Adipocyte (in vitro differentiated cells): ENCODE measurements at regions not wholly inside any gene's neighbourhood (a gene's known extent, or its start where the extent isn't known, plus 50 kb on each side); places are given as distances from the start of the nearest gene placed in this dataset.

Experiments
- DNase-seq: peaks from one replicate; pipeline ENCODE4 v3.0.0-alpha.2; 2015; ENCODE audit warnings: low read depth
- H3K27me3 ChIP-seq: replicated peaks from 2 replicates; pipeline ENCODE4 v1.7.0; 2013; ENCODE audit warnings: mild to moderate bottlenecking, low read length, moderate library complexity; ENCODE audit not compliant: control insufficient read depth, insufficient read depth
- H3K36me3 ChIP-seq: 2 replicates; pipeline ENCODE4 v1.7.0; 2013; ENCODE audit warnings: low read length, mild to moderate bottlenecking, moderate library complexity; ENCODE audit not compliant: control insufficient read depth, insufficient read depth, severe bottlenecking
- H3K4me1 ChIP-seq: 2 replicates; pipeline ENCODE4 v1.7.0; 2013; ENCODE audit warnings: mild to moderate bottlenecking, low read length, moderate library complexity; ENCODE audit not compliant: control insufficient read depth, insufficient read depth
- H3K4me3 ChIP-seq: 2 replicates; pipeline ENCODE4 v1.7.0; 2013; ENCODE audit warnings: mild to moderate bottlenecking, low read length, moderate library complexity
- H3K9ac ChIP-seq: 2 replicates; pipeline ENCODE4 v1.7.0; 2013; ENCODE audit warnings: mild to moderate bottlenecking, low read length, moderate library complexity
- H3K9me3 ChIP-seq: 2 replicates; pipeline ENCODE4 v1.7.0; 2013; ENCODE audit warnings: mild to moderate bottlenecking, low read length, moderate library complexity; ENCODE audit not compliant: control insufficient read depth

DNA sequence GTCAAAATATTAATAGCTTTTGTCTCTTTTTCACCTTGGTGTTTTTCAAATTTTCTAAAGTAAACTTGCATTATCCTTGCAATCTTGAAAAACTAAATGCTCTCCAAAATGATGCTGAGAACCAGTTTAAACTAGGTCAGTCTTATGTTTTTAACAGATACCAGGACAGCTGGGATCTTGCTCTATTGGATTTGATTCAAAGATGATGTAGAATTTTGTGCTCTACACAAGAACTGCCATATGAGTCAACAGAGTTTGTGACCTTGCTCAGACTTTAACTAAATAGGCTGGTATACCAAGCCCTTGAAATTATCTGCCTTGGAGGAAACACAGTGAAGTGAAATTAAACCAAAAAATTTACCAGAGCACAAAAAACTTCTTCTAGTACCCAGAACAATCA is 991.1 kb downstream of the STPG2 start:
- no peak overlapping the region for H3K4me3 ChIP-seq
- no peaks in the 10 kb centered on the region for H3K9me3 ChIP-seq
- H3K9ac ChIP-seq, result no peak overlapping the region
- no peaks in the 10 kb centered on the region for H3K36me3 ChIP-seq
- no peak for DNase-seq
- no peaks in the 10 kb centered on the region for H3K27me3 ChIP-seq
- H3K4me1 ChIP-seq, result no peaks in the 10 kb centered on the region

DNA sequence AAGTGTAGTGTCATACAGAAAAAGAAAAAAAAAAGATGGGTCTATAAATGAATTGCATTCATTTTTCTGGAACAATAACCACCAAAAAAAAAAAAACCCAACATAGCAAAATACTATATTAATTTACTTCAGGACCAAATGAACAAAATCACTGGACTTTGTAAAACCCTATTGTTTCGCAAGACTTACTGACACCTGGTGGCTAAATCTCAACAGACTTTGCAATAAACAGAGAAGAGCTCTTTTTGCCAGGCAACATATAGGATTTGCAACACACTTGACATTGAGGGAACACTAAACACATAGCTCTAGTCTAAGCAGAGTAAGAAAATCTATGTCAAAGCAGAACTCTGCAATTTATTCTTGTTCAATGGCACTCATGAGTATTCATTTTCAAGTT is 990.2 kb downstream of the STPG2 start:
- no peaks in the 10 kb centered on the region for H3K4me1 ChIP-seq
- no peak overlapping the region for H3K9ac ChIP-seq
- no peak overlapping the region for H3K4me3 ChIP-seq
- no peaks in the 10 kb centered on the region for H3K36me3 ChIP-seq
- DNase-seq, result peak; percentile 3
- H3K9me3 ChIP-seq, result no peaks in the 10 kb centered on the region
- no peaks in the 10 kb centered on the region for H3K27me3 ChIP-seq

DNA sequence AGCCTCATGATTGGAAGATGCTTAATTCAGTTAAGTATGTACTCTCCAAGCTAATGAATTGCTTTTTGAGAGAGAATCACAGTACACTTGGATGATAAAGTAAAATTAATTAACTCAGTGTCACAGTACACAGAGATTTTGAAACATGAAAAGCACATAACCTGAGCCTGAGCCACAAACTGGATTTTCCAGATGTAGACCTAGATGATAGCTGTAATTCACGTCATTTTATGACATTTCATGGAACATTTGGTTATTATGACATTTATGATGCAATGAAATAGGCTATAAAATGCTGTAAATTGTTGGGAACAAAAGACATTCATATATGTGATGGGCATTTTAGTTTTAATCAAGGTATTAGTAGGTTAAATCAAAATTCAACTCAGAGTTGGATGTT is 983.7 kb downstream of the STPG2 start:
- Histone ChIP-seq H3K4me3 (no peak overlapping the region), H3K27me3 (no peaks in the 10 kb centered on the region), H3K9ac (no peak overlapping the region), H3K36me3 (no peaks in the 10 kb centered on the region), H3K4me1 (no peaks in the 10 kb centered on the region), H3K9me3 (no peaks in the 10 kb centered on the region)
- no peak for DNase-seq

DNA sequence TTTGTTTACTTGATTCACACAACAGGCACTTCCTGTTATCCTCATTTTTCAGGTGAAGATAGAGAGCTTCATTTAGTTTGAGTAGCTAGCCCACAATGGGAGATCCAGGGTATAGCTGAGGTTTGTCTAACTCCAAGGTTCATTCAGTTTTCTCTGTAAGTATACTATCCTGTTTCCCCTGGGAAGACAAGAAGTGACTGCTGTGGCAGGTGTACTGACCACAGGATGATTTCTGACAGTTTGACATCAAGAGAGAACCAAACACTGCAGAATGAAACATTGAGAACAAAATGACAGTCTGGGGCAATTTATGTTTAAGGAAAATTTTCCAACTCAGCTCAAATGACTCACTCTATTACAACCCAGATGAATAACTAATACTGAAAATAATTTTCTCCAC is 958.0 kb downstream of the STPG2 start:
- Histone ChIP-seq H3K4me1 (no peaks in the 10 kb centered on the region), H3K9ac (no peak overlapping the region), H3K36me3 (no peaks in the 10 kb centered on the region), H3K9me3 (peaks cover 2% of the 10 kb centered on the region), H3K4me3 (no peak overlapping the region), H3K27me3 (no peaks in the 10 kb centered on the region)
- DNase-seq, result no peak

DNA sequence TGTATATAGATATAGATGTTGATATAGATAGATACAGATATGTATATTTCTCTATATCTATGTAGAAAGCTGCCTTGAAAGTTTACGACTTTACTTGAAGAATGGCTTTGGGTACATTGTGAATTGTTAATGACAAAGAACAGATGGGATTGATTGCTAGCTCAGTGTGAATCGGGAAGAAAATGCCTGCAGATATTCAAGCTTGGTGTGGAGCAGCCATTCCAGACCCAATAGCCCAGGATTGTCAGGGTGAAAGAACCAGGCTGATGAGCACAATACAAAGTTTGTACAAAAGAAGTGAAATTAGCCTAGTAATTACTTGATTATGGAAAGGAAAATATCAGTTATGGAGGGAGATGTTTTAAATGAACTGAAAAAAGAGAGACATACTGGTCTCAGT is 946.2 kb downstream of the STPG2 start:
- Histone ChIP-seq H3K9ac (no peak overlapping the region), H3K9me3 (peaks cover 2% of the 10 kb centered on the region), H3K27me3 (no peaks in the 10 kb centered on the region), H3K4me1 (no peaks in the 10 kb centered on the region), H3K4me3 (no peak overlapping the region), H3K36me3 (no peaks in the 10 kb centered on the region)
- DNase-seq, result no peak

DNA sequence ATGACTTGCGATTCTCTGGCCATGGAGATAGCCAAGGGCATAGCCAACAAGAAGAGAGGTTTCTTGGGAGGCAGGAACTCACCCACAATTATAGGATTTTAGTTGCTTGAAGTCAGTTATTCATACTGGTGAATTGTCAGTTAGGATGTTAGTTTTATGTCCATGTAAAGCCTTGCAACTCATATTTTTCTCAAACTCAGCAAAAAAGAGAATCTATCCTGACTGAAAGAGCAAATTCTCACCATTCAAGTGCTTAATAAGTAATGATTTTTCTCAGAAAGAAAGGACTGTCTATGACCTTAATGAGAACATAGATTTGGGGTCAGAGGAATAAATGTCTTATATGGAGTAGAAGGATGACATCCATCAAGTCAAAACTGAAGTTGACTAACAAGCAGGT is 934.5 kb downstream of the STPG2 start:
- Histone ChIP-seq H3K9ac (no peak overlapping the region), H3K4me3 (no peak overlapping the region), H3K9me3 (no peaks in the 10 kb centered on the region), H3K36me3 (no peaks in the 10 kb centered on the region), H3K4me1 (no peaks in the 10 kb centered on the region), H3K27me3 (no peaks in the 10 kb centered on the region)
- no peak for DNase-seq

DNA sequence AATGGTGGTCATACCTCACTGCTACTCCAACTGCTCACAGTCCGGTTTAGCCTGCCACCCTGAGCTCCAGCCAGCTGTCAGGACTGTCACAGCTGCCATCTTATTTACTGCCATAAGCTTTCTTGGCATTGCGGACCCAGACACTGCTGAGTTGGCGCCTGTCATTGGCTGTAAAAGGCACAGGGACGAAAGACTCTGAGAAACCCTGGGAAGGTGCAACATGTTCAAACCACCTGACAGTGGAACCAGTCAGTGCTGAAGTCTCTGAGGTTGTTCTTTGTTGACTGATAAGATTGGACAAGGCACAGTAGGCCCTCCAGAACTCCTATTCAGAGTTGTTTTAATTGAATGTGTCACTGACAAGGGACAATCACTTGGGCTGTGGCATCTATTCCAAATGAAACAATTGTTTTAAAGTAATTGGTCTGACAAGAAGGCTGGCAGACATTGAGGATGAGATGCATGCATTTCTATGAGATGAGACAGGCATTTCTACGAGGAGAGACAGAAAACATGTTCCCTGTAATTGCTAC is 927.8 kb downstream of the STPG2 start:
- no peaks in the 10 kb centered on the region for H3K9me3 ChIP-seq
- no peak for DNase-seq

DNA sequence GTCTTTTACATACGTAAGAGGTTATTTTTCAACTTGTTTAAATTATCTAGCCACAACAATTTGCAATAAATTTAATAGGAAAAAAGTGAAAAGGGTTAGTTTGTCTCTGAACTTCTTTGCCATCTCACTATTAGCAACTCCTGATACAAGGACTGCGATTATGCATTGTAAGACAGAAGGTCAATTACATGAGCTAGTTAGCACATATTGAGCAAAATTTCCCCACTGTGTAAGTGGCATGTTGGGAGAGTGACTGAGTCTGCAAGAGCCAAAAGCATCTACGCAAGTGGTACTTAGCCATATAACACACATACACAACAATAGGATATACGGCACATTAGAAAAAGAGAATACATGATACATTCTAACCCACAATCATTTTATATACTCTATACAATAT is 927.2 kb downstream of the STPG2 start:
- H3K36me3 ChIP-seq, result no peaks in the 10 kb centered on the region
- no peak overlapping the region for H3K4me3 ChIP-seq
- H3K27me3 ChIP-seq, result no peaks in the 10 kb centered on the region
- H3K4me1 ChIP-seq, result no peaks in the 10 kb centered on the region
- no peak overlapping the region for H3K9ac ChIP-seq
- DNase-seq, result no peak
- H3K9me3 ChIP-seq, result no peaks in the 10 kb centered on the region

More for the DNA sequence above, 927.8 kb downstream of the STPG2 start:
- no peaks in the 10 kb centered on the region for H3K27me3 ChIP-seq
- H3K36me3 ChIP-seq, result no peaks in the 10 kb centered on the region
- H3K4me3 ChIP-seq, result no peak overlapping the region
- no peak overlapping the region for H3K9ac ChIP-seq
- no peaks in the 10 kb centered on the region for H3K4me1 ChIP-seq

DNA sequence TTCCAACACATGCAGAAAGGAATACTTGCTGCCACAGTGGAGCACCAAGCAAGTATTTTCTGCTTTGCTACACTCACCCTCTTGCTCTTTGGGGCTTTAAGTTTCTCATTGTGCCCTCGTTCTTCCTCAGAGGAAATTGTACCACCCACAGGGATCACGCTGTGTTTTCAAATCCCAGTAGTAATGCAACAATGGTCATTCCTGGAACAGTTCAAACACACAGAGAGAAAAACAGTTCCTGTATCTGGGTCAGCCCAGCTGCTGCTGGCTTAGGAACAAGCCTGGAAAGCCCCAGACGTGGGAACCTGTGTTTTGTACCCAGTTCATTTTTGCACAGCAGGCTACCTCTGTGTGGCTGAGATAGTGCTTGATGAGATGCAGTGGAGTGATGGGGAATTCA is 907.8 kb downstream of the STPG2 start:
- Histone ChIP-seq H3K4me3 (no peak overlapping the region), H3K9me3 (peaks cover 3% of the 10 kb centered on the region), H3K9ac (no peak overlapping the region), H3K36me3 (no peaks in the 10 kb centered on the region), H3K27me3 (no peaks in the 10 kb centered on the region), H3K4me1 (no peaks in the 10 kb centered on the region)
- DNase-seq, result no peak

DNA sequence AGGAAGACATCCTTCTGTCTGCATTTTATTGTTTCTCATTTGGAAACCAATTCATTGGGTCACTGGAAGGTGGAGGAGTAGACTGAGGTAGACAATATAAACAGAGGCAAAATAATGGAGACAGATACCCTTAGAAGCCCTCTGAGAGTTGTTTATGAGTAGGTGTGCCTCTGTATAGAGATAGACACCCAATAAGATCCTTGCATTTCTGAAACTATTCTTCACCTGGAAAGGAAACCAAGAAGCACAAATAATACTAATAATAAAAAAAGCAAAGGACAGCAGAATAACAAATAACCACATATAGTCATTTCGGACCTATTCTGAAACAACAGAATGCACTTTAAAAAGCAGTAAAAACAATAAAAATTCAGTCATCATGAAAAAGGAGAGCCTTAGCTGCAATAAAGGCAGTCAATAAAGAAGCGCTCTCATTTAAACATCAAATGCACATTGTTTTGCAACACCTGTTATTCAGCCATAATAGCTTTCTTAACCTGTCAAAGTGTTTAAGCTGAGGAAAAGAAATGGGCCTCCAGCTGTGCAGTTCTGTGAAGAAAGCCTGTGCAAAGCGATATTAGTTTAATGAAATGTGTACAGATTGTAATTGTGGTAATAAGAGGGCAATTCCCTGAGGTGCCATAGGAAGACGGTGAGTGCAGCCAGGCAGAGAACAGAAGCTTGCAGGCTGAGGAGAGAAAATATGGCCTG is 904.2 kb downstream of the STPG2 start:
- H3K36me3 ChIP-seq, result no peaks in the 10 kb centered on the region
- H3K27me3 ChIP-seq, result no peaks in the 10 kb centered on the region
- no peak overlapping the region for H3K4me3 ChIP-seq
- no peak for DNase-seq
- H3K4me1 ChIP-seq, result no peaks in the 10 kb centered on the region
- H3K9ac ChIP-seq, result no peak overlapping the region
- no peaks in the 10 kb centered on the region for H3K9me3 ChIP-seq

DNA sequence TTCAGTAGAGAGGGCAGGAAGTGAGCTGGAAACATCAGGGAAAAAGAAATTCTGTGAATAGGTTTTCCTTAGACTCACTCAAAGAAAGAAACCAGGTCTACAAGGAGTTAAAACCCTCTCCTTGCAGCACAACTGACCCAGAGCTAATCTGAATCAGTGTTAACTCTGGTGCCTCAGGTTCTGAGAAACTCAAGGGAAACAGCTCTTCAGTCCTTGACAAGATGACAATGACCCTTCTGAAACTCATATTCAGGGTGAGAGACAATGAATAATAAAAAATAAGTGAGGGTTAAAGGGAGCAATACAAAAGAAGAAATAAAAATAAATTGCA is 903.6 kb downstream of the STPG2 start:
- Histone ChIP-seq H3K4me1 (no peaks in the 10 kb centered on the region), H3K36me3 (no peaks in the 10 kb centered on the region), H3K27me3 (no peaks in the 10 kb centered on the region), H3K4me3 (no peak overlapping the region), H3K9ac (no peak overlapping the region), H3K9me3 (no peaks in the 10 kb centered on the region)
- no peak for DNase-seq

DNA sequence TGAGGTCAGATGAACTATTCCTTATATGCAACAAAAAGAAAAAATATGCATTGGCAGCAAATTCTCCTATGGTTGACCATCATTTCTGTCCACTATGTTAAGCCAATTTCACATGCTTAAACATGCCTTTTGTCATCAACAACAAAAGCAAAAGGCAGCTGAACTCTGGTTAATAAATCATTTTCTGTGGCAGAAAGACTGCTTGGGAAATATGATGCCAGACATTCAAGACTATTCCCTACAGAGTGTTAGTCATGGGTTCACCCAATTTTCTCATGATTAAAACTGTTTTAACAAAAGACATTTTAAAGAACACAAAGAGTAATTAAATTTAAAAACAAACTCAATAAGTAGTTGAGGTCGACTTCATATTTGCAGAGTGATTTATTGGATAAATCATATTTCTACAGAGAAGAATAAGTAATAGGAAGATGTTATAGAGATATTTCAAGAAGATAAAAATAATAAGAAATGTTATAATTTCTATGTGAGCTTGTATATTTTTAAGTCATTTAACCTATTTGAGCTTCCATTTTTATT is 890.6 kb downstream of the STPG2 start:
- no peak overlapping the region for H3K9ac ChIP-seq
- no peaks in the 10 kb centered on the region for H3K9me3 ChIP-seq
- H3K4me3 ChIP-seq, result no peak overlapping the region
- no peaks in the 10 kb centered on the region for H3K27me3 ChIP-seq
- H3K4me1 ChIP-seq, result no peaks in the 10 kb centered on the region
- no peak for DNase-seq
- H3K36me3 ChIP-seq, result no peaks in the 10 kb centered on the region
